ENCODE measurements at regions not wholly inside any gene's neighbourhood (a gene's known extent, or its start where the extent isn't known, plus 50 kb on each side); places are given as distances from the start of the nearest gene placed in this dataset.

GRCh38 chr18:30034818-30035217 is 1007.7 kb downstream of the DSC3 start:
- TF ChIP-seq PRPF4 (IDR thresholded peaks at IDR 0.05; ENCODE audit: low read depth, low read length, poor library complexity, severe bottlenecking), result no peak
- TF ChIP-seq ZBTB44 (CRISPR knock-in tag; IDR thresholded peaks at IDR 0.05), result no peak
- TF ChIP-seq SMAD3 (CRISPR knock-in tag; IDR thresholded peaks at IDR 0.05), result no peak
- no peak for TF ChIP-seq IKZF5 (CRISPR knock-in tag; IDR thresholded peaks at IDR 0.05)
- TF ChIP-seq CTCF (CRISPR knock-in tag; IDR thresholded peaks at IDR 0.05), result no peak
- no peak for TF ChIP-seq FOXK1 (CRISPR knock-in tag; IDR thresholded peaks at IDR 0.05; ENCODE audit: borderline replicate concordance, low read depth)
- TF ChIP-seq TBL1XR1 (IDR thresholded peaks at IDR 0.05; ENCODE audit: borderline replicate concordance, low read length, partially characterized antibody), result no peak
- TF ChIP-seq FOXP1 (IDR thresholded peaks at IDR 0.05), result no peak
- no peak for TF ChIP-seq FOXP1 (CRISPR knock-in tag; IDR thresholded peaks at IDR 0.05)
- TF ChIP-seq SIN3A (IDR thresholded peaks at IDR 0.05; ENCODE audit: borderline replicate concordance, low read depth, low read length), result no peak
- no peak for TF ChIP-seq ZNF253 (CRISPR knock-in tag; IDR thresholded peaks at IDR 0.05; ENCODE audit: borderline replicate concordance)
- TF ChIP-seq SUZ12 (IDR thresholded peaks at IDR 0.05; ENCODE audit: low read depth, low read length), result no peak
